ENCODE measurements at regions not wholly inside any gene's neighbourhood (a gene's known extent, or its start where the extent isn't known, plus 50 kb on each side); places are given as distances from the start of the nearest gene placed in this dataset.

DNA sequence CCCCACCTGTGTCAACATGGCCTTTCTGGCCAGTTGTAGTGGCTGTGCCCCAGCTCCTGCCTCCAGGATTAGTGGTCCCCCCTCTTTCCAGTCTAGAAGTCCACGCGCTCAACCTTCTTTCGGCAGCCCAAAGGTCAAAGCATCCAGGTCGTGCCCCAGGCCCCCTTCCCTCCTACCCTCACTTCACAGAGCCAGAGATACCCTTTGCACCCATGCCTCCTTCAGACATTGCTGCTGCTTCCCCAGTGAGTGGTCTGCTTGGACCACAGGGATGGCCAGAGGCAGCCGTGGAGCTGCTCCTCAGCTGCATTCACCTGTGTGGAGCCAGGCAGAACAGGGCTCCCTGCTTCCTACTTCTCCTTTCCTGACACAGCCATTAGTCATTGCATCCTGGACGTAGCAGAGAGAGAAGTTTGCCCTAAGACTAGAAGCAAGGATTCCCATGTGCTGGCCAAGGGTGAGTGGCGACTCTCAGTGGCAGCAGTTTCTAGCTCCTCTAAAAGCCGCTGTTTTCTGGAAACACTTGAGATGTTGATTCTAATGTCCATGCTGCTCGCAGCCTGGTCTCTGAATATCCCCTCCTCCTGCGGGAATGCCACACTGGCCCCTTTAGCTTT lies 243.1 kb upstream of the SHH start:
- TF ChIP-seq, protein P1, sequence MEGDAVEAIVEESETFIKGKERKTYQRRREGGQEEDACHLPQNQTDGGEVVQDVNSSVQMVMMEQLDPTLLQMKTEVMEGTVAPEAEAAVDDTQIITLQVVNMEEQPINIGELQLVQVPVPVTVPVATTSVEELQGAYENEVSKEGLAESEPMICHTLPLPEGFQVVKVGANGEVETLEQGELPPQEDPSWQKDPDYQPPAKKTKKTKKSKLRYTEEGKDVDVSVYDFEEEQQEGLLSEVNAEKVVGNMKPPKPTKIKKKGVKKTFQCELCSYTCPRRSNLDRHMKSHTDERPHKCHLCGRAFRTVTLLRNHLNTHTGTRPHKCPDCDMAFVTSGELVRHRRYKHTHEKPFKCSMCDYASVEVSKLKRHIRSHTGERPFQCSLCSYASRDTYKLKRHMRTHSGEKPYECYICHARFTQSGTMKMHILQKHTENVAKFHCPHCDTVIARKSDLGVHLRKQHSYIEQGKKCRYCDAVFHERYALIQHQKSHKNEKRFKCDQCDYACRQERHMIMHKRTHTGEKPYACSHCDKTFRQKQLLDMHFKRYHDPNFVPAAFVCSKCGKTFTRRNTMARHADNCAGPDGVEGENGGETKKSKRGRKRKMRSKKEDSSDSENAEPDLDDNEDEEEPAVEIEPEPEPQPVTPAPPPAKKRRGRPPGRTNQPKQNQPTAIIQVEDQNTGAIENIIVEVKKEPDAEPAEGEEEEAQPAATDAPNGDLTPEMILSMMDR (IDR thresholded peaks at IDR 0.05): no peak
- no peak for TF ChIP-seq EZH2 (IDR thresholded peaks at IDR 0.05; ENCODE audit: borderline replicate concordance, insufficient read depth, low read depth, low read length, poor library complexity, severe bottlenecking)

All from B cell (primary cell).